Activated CD4-positive, alpha-beta T cell treated with anti-CD3 and anti-CD28 coated beads, Interleukin-10, Interleukin-2, amounts not matched to agents 100 ng/mL and 50 ng/mL, durations not matched to agents 16 hours and 8 hours (primary cell): ENCODE measurements at regions not wholly inside any gene's neighbourhood (a gene's known extent, or its start where the extent isn't known, plus 50 kb on each side); places are given as distances from the start of the nearest gene placed in this dataset.

ENCODE experiments used
- DNase-seq: peaks from one replicate; pipeline ENCODE4 v3.0.0-alpha.2; 2020

GRCh38 chr6:110537208-110538123 lies 61.1 kb upstream of the SLC22A16 start:
- DNase-seq, result peak; percentile 65

- no peak for DNase-seq
Measured at GRCh38 chr6:110534731-110535492, 58.5 kb upstream of the SLC22A16 start.

- no peak for DNase-seq
Measured at GRCh38 chr6:110532431-110532830, 56.0 kb upstream of the SLC22A16 start.

- no peak for DNase-seq
Measured at GRCh38 chr6:110530671-110531070, 54.3 kb upstream of the SLC22A16 start.

- no peak for DNase-seq
Measured at GRCh38 chr6:110529907-110530306, 53.5 kb upstream of the SLC22A16 start.

GRCh38 chr6:110529355-110529754 lies 52.9 kb upstream of the SLC22A16 start:
- peak; percentile 22 for DNase-seq

GRCh38 chr6:110528930-110529325 lies 52.5 kb upstream of the SLC22A16 start:
- no peak for DNase-seq

GRCh38 chr6:110528101-110528929 lies 51.9 kb upstream of the SLC22A16 start:
- peak; percentile 68 for DNase-seq

GRCh38 chr6:110527516-110527915 lies 51.1 kb upstream of the SLC22A16 start:
- no peak for DNase-seq

- no peak for DNase-seq
Measured at GRCh38 chr6:110526726-110527125, 50.3 kb upstream of the SLC22A16 start.
